H1 (cell line): ENCODE measurements at regions not wholly inside any gene's neighbourhood (a gene's known extent, or its start where the extent isn't known, plus 50 kb on each side); places are given as distances from the start of the nearest gene placed in this dataset.

Source experiments
- ATF2 ChIP-seq: IDR thresholded peaks from 2 replicates; pipeline ENCODE4 v1.6.1; 2012; ENCODE audit warnings: low read length, inconsistent platforms
- GABPA ChIP-seq: IDR thresholded peaks from 2 replicates; pipeline ENCODE4 v1.6.1; 2011; ENCODE audit warnings: mild to moderate bottlenecking, low read length, moderate library complexity, borderline replicate concordance; ENCODE audit not compliant: insufficient read depth
- GTF2F1 ChIP-seq: IDR thresholded peaks from 2 replicates; pipeline ENCODE4 v1.6.1; 2012; ENCODE audit warnings: low read depth, low read length, improper control_type of control experiment, borderline replicate concordance
- JUN ChIP-seq: IDR thresholded peaks from 2 replicates; pipeline ENCODE4 v1.6.1; 2011; ENCODE audit warnings: low read depth, mild to moderate bottlenecking, improper control_type of control experiment, low read length
- POU5F1 ChIP-seq: IDR thresholded peaks from 2 replicates; pipeline ENCODE4 v1.6.1; 2011; ENCODE audit warnings: low read depth, mild to moderate bottlenecking, low read length, moderate library complexity
- ZNF274 ChIP-seq: IDR thresholded peaks from 2 replicates; pipeline ENCODE4 v1.7.0; 2012; ENCODE audit warnings: low read length, borderline replicate concordance; ENCODE audit errors: extremely low read depth

- TF ChIP-seq ATF2, result no peak
- TF ChIP-seq GABPA, result no peak
- no peak for TF ChIP-seq JUN
- TF ChIP-seq POU5F1, result no peak
- TF ChIP-seq ZNF274, result no peak
- TF ChIP-seq GTF2F1, result no peak
Observed at GRCh38 chr3:147049305-147049704, 357.0 kb downstream of the ZIC4 start (continued).
